Upper lobe of left lung (tissue), 6 donors: ENCODE measurements at regions not wholly inside any gene's neighbourhood (a gene's known extent, or its start where the extent isn't known, plus 50 kb on each side); places are given as distances from the start of the nearest gene placed in this dataset.

Experiments
- ATAC-seq, 2 donors: fragments of 200-7000 bp; cut with Tn5 transposase; one replicate each; pipeline ENCODE4 v1.9.1; 2022; ENCODE audit warnings: mild to moderate bottlenecking in 2 of 2, moderate library complexity in 2 of 2; ENCODE audit not compliant: low FRiP score in 2 of 2
- DNase-seq, 2 donors: peaks; one replicate each; pipeline ENCODE4 v3.0.0-alpha.2; 2019 to 2020
- H3K27ac ChIP-seq, 4 donors: fragments of 200-600 bp; sonication (generic); one replicate each; pipeline ENCODE4 v1.5.1; 2016 to 2019
- H3K27me3 ChIP-seq, 4 donors: fragments of 200-600 bp; sonication (generic); one replicate each; pipeline ENCODE4 v1.5.1; 2017 to 2019
- H3K36me3 ChIP-seq, 4 donors: fragments of 200-600 bp; sonication (generic); one replicate each; pipeline ENCODE4 v1.5.1; 2016 to 2019
- H3K4me1 ChIP-seq, 4 donors: fragments of 200-600 bp; sonication (generic); one replicate each; pipeline ENCODE4 v1.5.1; 2018 to 2019
- H3K4me3 ChIP-seq, 4 donors: fragments of 200-600 bp; sonication (generic); one replicate each; pipeline ENCODE4 v1.5.1; 2017 to 2019; ENCODE audit warnings: mild to moderate bottlenecking in 2 of 4, moderate library complexity in 1 of 4
- H3K9me3 ChIP-seq, 4 donors: fragments of 200-600 bp; sonication (generic); one replicate each; pipeline ENCODE4 v1.5.1; 2018 to 2019
- EP300 ChIP-seq, 4 donors: sonication (generic); formaldehyde crosslinking; IDR thresholded peaks; one replicate each; pipeline ENCODE4 v1.5.1; 2017; ENCODE audit warnings: antibody characterized with exemption in 4 of 4, control low read depth in 2 of 4
- POLR2A ChIP-seq, 4 donors: fragments of 450-650 bp; IDR thresholded peaks; one replicate each; pipeline ENCODE4 v1.5.1; 2016 to 2017; ENCODE audit warnings: antibody characterized with exemption in 4 of 4, mild to moderate bottlenecking in 2 of 4
- POLR2AphosphoS5 ChIP-seq, 2 donors: sonication (generic); formaldehyde crosslinking; IDR thresholded peaks; one replicate each; pipeline ENCODE4 v1.5.1; 2017; ENCODE audit warnings: antibody characterized with exemption in 2 of 2
- WGBS, 2 donors: methylation state at CpG; one replicate each; pipeline ENCODE4 v1.1.5; 2017 to 2018; 5-methylcytosine and 5-hydroxymethylcytosine counted together
- TF ChIP-seq, protein P1 (sequence below), 6 experiments: fragments of 450-650 bp in 4 of 6; fragments of 200-600 bp in 2 of 6; sonication (generic) in 2 of 6; IDR thresholded peaks; one replicate each; pipeline ENCODE4 v1.5.1; 2016 to 2019; ENCODE audit warnings: antibody characterized with exemption in 6 of 6
- donor health status: DM: no; HTN: no; CAD: no; lungs with moderate emphysema.
- donor health status: DM: no; HTN: yes; CAD: no; lungs with severe emphysema.

DNA sequence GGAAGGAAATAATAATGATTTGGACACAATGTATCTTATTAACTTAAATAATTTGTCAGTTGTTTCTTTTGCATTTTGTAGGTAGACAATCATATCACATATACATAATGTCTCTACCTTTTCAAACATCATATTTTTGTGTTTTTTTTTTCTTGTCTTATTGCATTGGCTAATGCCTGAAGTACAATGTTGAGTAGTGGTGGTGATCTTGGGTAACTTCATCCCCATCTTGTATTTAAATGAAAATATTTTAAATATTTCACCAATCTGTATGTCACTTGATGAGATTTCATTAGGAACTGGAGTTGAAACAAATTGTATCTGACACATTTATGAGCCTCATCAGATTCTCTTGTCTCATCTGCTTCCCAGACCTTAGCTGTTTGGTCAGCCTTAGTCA, 109.7 kb upstream of the LHX5 start:
- no peaks in the 10 kb centered on the region for H3K27me3 ChIP-seq
- TF ChIP-seq, protein P1, sequence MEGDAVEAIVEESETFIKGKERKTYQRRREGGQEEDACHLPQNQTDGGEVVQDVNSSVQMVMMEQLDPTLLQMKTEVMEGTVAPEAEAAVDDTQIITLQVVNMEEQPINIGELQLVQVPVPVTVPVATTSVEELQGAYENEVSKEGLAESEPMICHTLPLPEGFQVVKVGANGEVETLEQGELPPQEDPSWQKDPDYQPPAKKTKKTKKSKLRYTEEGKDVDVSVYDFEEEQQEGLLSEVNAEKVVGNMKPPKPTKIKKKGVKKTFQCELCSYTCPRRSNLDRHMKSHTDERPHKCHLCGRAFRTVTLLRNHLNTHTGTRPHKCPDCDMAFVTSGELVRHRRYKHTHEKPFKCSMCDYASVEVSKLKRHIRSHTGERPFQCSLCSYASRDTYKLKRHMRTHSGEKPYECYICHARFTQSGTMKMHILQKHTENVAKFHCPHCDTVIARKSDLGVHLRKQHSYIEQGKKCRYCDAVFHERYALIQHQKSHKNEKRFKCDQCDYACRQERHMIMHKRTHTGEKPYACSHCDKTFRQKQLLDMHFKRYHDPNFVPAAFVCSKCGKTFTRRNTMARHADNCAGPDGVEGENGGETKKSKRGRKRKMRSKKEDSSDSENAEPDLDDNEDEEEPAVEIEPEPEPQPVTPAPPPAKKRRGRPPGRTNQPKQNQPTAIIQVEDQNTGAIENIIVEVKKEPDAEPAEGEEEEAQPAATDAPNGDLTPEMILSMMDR (IDR thresholded peaks at IDR 0.05): no peak
- no peak for TF ChIP-seq POLR2AphosphoS5 (IDR thresholded peaks at IDR 0.05)
- TF ChIP-seq POLR2A (IDR thresholded peaks at IDR 0.05): no peak
- no peak for TF ChIP-seq EP300 (IDR thresholded peaks at IDR 0.05)
- ATAC-seq: no peak
- no peak overlapping the region for H3K4me3 ChIP-seq
- peaks cover 0 to 12% (median 7%) of the 10 kb centered on the region in 4 donors for H3K9me3 ChIP-seq
- no peaks in the 10 kb centered on the region for H3K36me3 ChIP-seq
- no peaks in the 10 kb centered on the region for H3K4me1 ChIP-seq
- DNase-seq: no peak
- H3K27ac ChIP-seq: no peak overlapping the region

DNA sequence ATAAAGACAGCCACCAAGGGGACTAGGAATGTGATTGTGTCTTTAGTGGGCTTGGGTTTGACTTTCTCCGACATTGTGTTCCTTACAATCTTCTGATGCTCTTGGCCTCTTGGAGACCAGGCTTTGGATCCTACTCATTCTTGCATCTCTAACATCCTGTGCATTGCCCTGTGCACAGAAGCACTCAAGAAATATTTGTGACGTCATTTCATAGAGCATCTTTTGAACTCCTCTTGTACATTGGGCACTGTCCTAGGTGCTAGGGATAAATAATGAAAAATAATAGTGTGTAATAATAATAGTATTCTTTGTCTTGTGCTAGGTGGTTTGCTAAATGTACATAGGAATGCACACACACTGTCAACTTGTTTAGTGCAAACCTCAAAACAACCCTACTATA, 108.8 kb upstream of the LHX5 start:
- H3K27ac ChIP-seq: no peak overlapping the region
- 0% methylated on average over 2 of the region's 2 CpGs for WGBS, 2 donors
- no peaks in the 10 kb centered on the region for H3K27me3 ChIP-seq

GRCh38 chr12:113577464-113578129, 105.9 kb upstream of the LHX5 start:
- no peaks in the 10 kb centered on the region for H3K27me3 ChIP-seq
- H3K4me1 ChIP-seq: no peaks in the 10 kb centered on the region
- peaks cover 0 to 12% (median 7%) of the 10 kb centered on the region in 4 donors for H3K9me3 ChIP-seq
- WGBS, 2 donors: 21 to 22% methylated on average over 7 of the region's 7 CpGs
- DNase-seq (no peak), ATAC-seq (no peak)
- H3K36me3 ChIP-seq: no peaks in the 10 kb centered on the region
- TF ChIP-seq POLR2AphosphoS5 (IDR thresholded peaks at IDR 0.05): no peak
- TF ChIP-seq, protein P1 (IDR thresholded peaks at IDR 0.05): no peak
- no peak for TF ChIP-seq POLR2A (IDR thresholded peaks at IDR 0.05)
- no peak for TF ChIP-seq EP300 (IDR thresholded peaks at IDR 0.05)
- no peak overlapping the region for H3K4me3 ChIP-seq
- no peak overlapping the region for H3K27ac ChIP-seq

More for the DNA sequence above, 108.8 kb upstream of the LHX5 start:
- TF ChIP-seq, protein P1 (IDR thresholded peaks at IDR 0.05): no peak
- TF ChIP-seq POLR2A (IDR thresholded peaks at IDR 0.05): no peak
- no peak for TF ChIP-seq POLR2AphosphoS5 (IDR thresholded peaks at IDR 0.05)
- TF ChIP-seq EP300 (IDR thresholded peaks at IDR 0.05): no peak
- ATAC-seq: no peak
- Histone ChIP-seq H3K4me1 (no peaks in the 10 kb centered on the region), H3K9me3 (peaks cover 0 to 12% (median 7%) of the 10 kb centered on the region in 4 donors), H3K36me3 (no peaks in the 10 kb centered on the region), H3K4me3 (no peak overlapping the region)
- no peak for DNase-seq

- TF ChIP-seq POLR2A (IDR thresholded peaks at IDR 0.05): no peak
- WGBS, 2 donors: 72 to 74% methylated on average over 10 of the region's 10 CpGs
- H3K4me3 ChIP-seq: no peak overlapping the region
- DNase-seq (no peak), ATAC-seq (peak in 1 of 2 donors; percentile 34)
- no peaks in the 10 kb centered on the region for H3K36me3 ChIP-seq
- H3K27ac ChIP-seq: no peak overlapping the region
- no peaks in the 10 kb centered on the region for H3K4me1 ChIP-seq
- no peaks in the 10 kb centered on the region for H3K27me3 ChIP-seq
- no peaks in the 10 kb centered on the region for H3K9me3 ChIP-seq
These were observed 103.7 kb upstream of the LHX5 start for GRCh38 chr12:113575386-113575785.

DNA sequence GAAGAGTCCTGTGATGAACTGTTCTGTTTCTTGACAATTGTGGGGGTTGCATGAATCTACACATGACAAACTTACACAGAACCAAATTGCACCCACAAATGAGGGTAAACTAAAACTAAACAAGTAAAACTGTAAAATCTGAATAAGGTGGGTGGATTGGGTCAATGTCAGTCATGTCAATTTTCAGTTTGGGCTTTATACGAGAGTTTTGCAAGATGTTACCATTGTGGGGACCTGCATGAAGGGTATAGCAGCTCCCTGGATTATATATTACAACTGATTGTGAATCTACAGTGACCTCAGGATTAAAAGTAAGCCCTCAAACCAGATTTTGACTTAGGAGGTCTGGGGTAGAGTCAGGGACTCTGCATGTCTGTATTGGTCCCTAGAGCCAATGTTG, 101.5 kb upstream of the LHX5 start:
- DNase-seq (no peak), ATAC-seq (no peak)
- Histone ChIP-seq H3K27ac (no peak overlapping the region), H3K4me3 (no peak overlapping the region), H3K9me3 (no peaks in the 10 kb centered on the region), H3K27me3 (no peaks in the 10 kb centered on the region), H3K4me1 (no peaks in the 10 kb centered on the region), H3K36me3 (no peaks in the 10 kb centered on the region)
- no peak for TF ChIP-seq POLR2AphosphoS5 (IDR thresholded peaks at IDR 0.05)
- TF ChIP-seq EP300 (IDR thresholded peaks at IDR 0.05): no peak
- TF ChIP-seq, protein P1 (IDR thresholded peaks at IDR 0.05): no peak
- TF ChIP-seq POLR2A (IDR thresholded peaks at IDR 0.05): no peak
- WGBS, 2 donors: 79 to 87% methylated on average over 1 of the region's 1 CpG
